DOHH2 (cell line): ENCODE measurements at regions not wholly inside any gene's neighbourhood (a gene's known extent, or its start where the extent isn't known, plus 50 kb on each side); places are given as distances from the start of the nearest gene placed in this dataset.

ENCODE experiments used
- CTCF ChIP-seq: fragments of 200-600 bp; sonication (generic); IDR thresholded peaks from one replicate; pipeline ENCODE4 v1.5.1; 2014; ENCODE audit warnings: antibody characterized with exemption, mild to moderate bottlenecking, low read depth, low read length; ENCODE audit not compliant: poor library complexity, severe bottlenecking
- EZH2phosphoT487 ChIP-seq: fragments of 200-600 bp; sonication (generic); IDR thresholded peaks from 2 replicates; pipeline ENCODE4 v1.6.1; 2017; ENCODE audit warnings: borderline replicate concordance, mild to moderate bottlenecking, antibody characterized with exemption, low read length, moderate library complexity, mixed read lengths

- no peak for TF ChIP-seq CTCF
- TF ChIP-seq EZH2phosphoT487, result no peak
These were observed 234.8 kb upstream of the RPL38 start for GRCh38 chr17:73968680-73969079.
